Osteoblast (primary cell): ENCODE measurements at regions not wholly inside any gene's neighbourhood (a gene's known extent, or its start where the extent isn't known, plus 50 kb on each side); places are given as distances from the start of the nearest gene placed in this dataset.
A peak's percentile ranks its signal among the peaks of the same experiment; 100 is the strongest.

Source experiments
- DNase-seq: peaks from one replicate; pipeline ENCODE4 v3.0.0; 2011; ENCODE audit warnings: low spot score, mixed read lengths; ENCODE audit not compliant: insufficient read length; ENCODE audit errors: missing footprints
- H2AFZ ChIP-seq: 2 replicates; pipeline ENCODE4 v1.6.0; 2011; ENCODE audit warnings: mild to moderate bottlenecking, low read length
- H3K27ac ChIP-seq: 2 replicates; pipeline ENCODE4 v1.5.1; 2011; ENCODE audit warnings: mild to moderate bottlenecking, low read depth, low read length, moderate library complexity
- H3K27me3 ChIP-seq: 2 replicates; pipeline ENCODE4 v1.6.0; 2012; ENCODE audit warnings: mild to moderate bottlenecking, control low read depth, inconsistent platforms, low read length, moderate library complexity; ENCODE audit not compliant: insufficient read depth
- H3K36me3 ChIP-seq: 2 replicates; pipeline ENCODE4 v1.5.1; 2011; ENCODE audit warnings: mild to moderate bottlenecking, low read length, control low read depth, moderate library complexity; ENCODE audit not compliant: insufficient read depth
- H3K4me1 ChIP-seq: 2 replicates; pipeline ENCODE4 v1.5.1; 2011; ENCODE audit warnings: mild to moderate bottlenecking, low read length, control low read depth, moderate library complexity; ENCODE audit not compliant: insufficient read depth
- H3K4me2 ChIP-seq: 2 replicates; pipeline ENCODE4 v1.6.0; 2011; ENCODE audit warnings: mild to moderate bottlenecking, low read length; ENCODE audit not compliant: insufficient read depth
- H3K4me3 ChIP-seq: fragments of 200-600 bp; sonication (generic); 3 replicates; pipeline ENCODE4 v1.5.1; 2012; ENCODE audit warnings: mild to moderate bottlenecking, low read length, inconsistent platforms; ENCODE audit not compliant: insufficient read depth
- H3K79me2 ChIP-seq: 2 replicates; pipeline ENCODE4 v1.6.0; 2012; ENCODE audit warnings: mild to moderate bottlenecking, low read length, control low read depth, inconsistent platforms; ENCODE audit not compliant: insufficient read depth
- H3K9me3 ChIP-seq: 2 replicates; pipeline ENCODE4 v1.5.1; 2011; ENCODE audit warnings: low read depth, low read length, control low read depth
- H4K20me1 ChIP-seq: 2 replicates; pipeline ENCODE4 v1.6.0; 2012; ENCODE audit warnings: mild to moderate bottlenecking, low read length, control low read depth; ENCODE audit not compliant: insufficient read depth
- TF ChIP-seq, protein P1 (sequence below): IDR thresholded peaks from 2 replicates; pipeline ENCODE4 v1.5.1; 2011; ENCODE audit warnings: mild to moderate bottlenecking, low read depth, low read length, moderate library complexity; ENCODE audit errors: extremely low read depth

DNA sequence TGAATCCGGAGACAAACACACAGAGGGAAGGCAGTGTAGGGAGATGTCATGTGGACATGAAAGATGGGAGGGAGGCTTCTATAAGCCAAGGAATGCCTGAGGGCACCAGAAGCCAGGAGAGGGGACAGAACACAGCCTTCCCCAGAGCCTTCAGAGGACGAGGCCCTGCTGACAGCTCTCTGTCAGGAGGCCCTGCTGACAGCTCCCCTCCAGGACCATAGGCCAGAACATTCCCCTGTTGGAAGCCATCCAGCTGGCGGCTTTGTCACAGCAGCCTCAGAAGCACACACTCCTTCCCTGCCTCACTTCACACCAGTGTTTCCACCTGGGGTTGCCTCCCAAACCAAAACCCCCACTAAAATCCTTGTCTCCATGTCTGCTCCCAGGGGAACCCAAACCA, 171.3 kb upstream of the ID2 start:
- Histone ChIP-seq H2AFZ (no peak overlapping the region), H4K20me1 (no peaks in the 10 kb centered on the region), H3K27ac (no peak overlapping the region), H3K4me2 (no peak overlapping the region), H3K79me2 (no peaks in the 10 kb centered on the region), H3K4me3 (no peak overlapping the region), H3K36me3 (no peaks in the 10 kb centered on the region), H3K4me1 (peaks cover 10% of the 10 kb centered on the region), H3K27me3 (peaks cover 16% of the 10 kb centered on the region), H3K9me3 (no peaks in the 10 kb centered on the region)
- no peak for DNase-seq
- TF ChIP-seq, protein P1, sequence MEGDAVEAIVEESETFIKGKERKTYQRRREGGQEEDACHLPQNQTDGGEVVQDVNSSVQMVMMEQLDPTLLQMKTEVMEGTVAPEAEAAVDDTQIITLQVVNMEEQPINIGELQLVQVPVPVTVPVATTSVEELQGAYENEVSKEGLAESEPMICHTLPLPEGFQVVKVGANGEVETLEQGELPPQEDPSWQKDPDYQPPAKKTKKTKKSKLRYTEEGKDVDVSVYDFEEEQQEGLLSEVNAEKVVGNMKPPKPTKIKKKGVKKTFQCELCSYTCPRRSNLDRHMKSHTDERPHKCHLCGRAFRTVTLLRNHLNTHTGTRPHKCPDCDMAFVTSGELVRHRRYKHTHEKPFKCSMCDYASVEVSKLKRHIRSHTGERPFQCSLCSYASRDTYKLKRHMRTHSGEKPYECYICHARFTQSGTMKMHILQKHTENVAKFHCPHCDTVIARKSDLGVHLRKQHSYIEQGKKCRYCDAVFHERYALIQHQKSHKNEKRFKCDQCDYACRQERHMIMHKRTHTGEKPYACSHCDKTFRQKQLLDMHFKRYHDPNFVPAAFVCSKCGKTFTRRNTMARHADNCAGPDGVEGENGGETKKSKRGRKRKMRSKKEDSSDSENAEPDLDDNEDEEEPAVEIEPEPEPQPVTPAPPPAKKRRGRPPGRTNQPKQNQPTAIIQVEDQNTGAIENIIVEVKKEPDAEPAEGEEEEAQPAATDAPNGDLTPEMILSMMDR: no peak

GRCh38 chr2:8511868-8512612, 169.8 kb upstream of the ID2 start:
- Histone ChIP-seq H3K4me3 (no peak overlapping the region), H3K79me2 (no peaks in the 10 kb centered on the region), H3K9me3 (no peaks in the 10 kb centered on the region), H4K20me1 (no peaks in the 10 kb centered on the region), H3K4me2 (peak overlapping the region; percentile 43), H3K27me3 (peaks cover 19% of the 10 kb centered on the region), H3K36me3 (no peaks in the 10 kb centered on the region), H3K27ac (no peak overlapping the region), H2AFZ (no peak overlapping the region), H3K4me1 (peaks cover 10% of the 10 kb centered on the region)
- TF ChIP-seq, protein P1: no peak
- peak; percentile 97 for DNase-seq

DNA sequence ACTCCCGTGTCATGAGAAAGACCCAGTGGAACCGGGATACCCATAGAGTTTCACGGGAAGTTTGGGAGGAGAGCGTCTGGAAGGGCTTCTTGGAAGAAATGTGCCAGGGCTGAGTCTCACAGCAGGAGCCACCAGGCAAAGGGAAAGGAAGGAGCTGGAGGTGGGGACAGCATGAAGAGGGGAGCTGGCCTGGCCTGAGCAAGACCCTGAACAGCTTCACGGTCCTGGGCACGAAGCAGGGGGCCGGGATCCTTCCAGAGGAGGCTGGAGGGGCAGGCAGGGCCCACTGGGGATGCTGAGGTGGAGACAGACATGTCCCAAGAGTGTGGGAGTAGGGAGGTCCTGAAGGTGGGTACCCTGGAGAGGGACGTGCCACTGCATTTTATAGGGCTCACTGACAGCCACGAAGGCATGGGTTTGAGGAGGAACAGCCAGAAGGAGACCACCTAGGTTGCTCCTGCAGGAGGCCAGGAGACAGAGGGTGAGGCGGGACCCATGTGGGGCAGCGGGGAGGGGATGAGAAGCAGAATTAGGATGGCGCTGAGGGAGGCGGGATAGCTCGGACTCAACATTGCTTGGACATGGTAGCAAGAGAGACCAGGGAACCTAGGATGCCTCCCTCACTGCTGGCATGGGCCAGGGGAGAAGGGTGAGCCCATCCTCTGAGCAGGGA, 168.1 kb upstream of the ID2 start:
- peaks cover 22% of the 10 kb centered on the region for H3K27me3 ChIP-seq
- no peak overlapping the region for H3K4me2 ChIP-seq
- H3K79me2 ChIP-seq: no peaks in the 10 kb centered on the region
- no peaks in the 10 kb centered on the region for H3K9me3 ChIP-seq
- H3K36me3 ChIP-seq: no peaks in the 10 kb centered on the region
- no peak overlapping the region for H2AFZ ChIP-seq
- H3K4me3 ChIP-seq: no peak overlapping the region
- TF ChIP-seq, protein P1: no peak
- no peak overlapping the region for H3K27ac ChIP-seq
- no peak for DNase-seq
- peaks cover 10% of the 10 kb centered on the region for H3K4me1 ChIP-seq
- no peaks in the 10 kb centered on the region for H4K20me1 ChIP-seq

- peak; percentile 15 for DNase-seq
- Histone ChIP-seq H3K9me3 (no peaks in the 10 kb centered on the region), H3K79me2 (no peaks in the 10 kb centered on the region), H2AFZ (no peak overlapping the region), H3K36me3 (no peaks in the 10 kb centered on the region), H3K27me3 (peaks cover 22% of the 10 kb centered on the region), H3K4me3 (no peak overlapping the region), H4K20me1 (no peaks in the 10 kb centered on the region), H3K4me2 (no peak overlapping the region), H3K27ac (no peak overlapping the region), H3K4me1 (peaks cover 10% of the 10 kb centered on the region)
- TF ChIP-seq, protein P1: no peak
These were observed 167.6 kb upstream of the ID2 start for GRCh38 chr2:8514274-8514662.
